ENCODE measurements at regions not wholly inside any gene's neighbourhood (a gene's known extent, or its start where the extent isn't known, plus 50 kb on each side); places are given as distances from the start of the nearest gene placed in this dataset.

DNA sequence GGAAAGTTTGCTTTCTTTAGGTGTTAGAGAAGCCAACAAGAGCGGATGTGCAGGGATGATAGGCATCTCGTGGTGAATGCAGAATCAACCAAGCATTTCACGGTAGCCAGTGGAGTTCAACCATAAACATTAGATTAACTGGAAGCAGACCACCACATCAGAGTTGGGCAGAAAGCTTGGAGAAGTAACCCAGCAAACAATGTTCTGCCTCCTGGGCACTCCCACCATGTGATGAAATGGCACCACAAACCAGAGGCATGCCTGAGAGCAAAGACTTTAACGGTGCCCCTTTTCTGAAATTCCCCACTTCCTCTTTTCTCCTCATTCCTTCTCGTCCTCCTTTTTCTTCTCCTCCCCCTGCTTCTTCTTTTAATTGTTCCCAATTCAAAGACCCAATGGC, 193.5 kb upstream of the ANKFN1 start:
- Histone ChIP-seq H3K9me2 (replicated peaks; ENCODE audit: insufficient read depth, low read length) (no peaks in the 10 kb centered on the region), H2AFZ (ENCODE audit: low read length) (no peak overlapping the region), H3K4me3 (ENCODE audit: low read length) (no peak overlapping the region), H3K36me3 (replicated peaks; ENCODE audit: insufficient read depth, low read length) (no peaks in the 10 kb centered on the region), H3K4me1 (ENCODE audit: low read length) (no peaks in the 10 kb centered on the region), H3K4me2 (ENCODE audit: low read depth, low read length) (no peak overlapping the region), H3K9ac (ENCODE audit: low read length) (no peak overlapping the region), H3K79me2 (ENCODE audit: low read length) (no peaks in the 10 kb centered on the region), H4K20me1 (ENCODE audit: insufficient read depth, low read length) (no peaks in the 10 kb centered on the region), H3K27ac (ENCODE audit: low read length) (no peak overlapping the region), H3K9me3 (replicated peaks; ENCODE audit: insufficient read depth, low read length) (no peaks in the 10 kb centered on the region), H3F3A (ENCODE audit: insufficient read depth, low read length) (no peaks in the 10 kb centered on the region), H3K27me3 (replicated peaks; ENCODE audit: insufficient read depth, low read length) (no peaks in the 10 kb centered on the region)
- TF ChIP-seq, protein P1, sequence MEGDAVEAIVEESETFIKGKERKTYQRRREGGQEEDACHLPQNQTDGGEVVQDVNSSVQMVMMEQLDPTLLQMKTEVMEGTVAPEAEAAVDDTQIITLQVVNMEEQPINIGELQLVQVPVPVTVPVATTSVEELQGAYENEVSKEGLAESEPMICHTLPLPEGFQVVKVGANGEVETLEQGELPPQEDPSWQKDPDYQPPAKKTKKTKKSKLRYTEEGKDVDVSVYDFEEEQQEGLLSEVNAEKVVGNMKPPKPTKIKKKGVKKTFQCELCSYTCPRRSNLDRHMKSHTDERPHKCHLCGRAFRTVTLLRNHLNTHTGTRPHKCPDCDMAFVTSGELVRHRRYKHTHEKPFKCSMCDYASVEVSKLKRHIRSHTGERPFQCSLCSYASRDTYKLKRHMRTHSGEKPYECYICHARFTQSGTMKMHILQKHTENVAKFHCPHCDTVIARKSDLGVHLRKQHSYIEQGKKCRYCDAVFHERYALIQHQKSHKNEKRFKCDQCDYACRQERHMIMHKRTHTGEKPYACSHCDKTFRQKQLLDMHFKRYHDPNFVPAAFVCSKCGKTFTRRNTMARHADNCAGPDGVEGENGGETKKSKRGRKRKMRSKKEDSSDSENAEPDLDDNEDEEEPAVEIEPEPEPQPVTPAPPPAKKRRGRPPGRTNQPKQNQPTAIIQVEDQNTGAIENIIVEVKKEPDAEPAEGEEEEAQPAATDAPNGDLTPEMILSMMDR (IDR thresholded peaks at IDR 0.05; ENCODE audit: low read length): no peak
- TF ChIP-seq EZH2 (optimal IDR thresholded peaks at IDR 0.05; ENCODE audit: low read depth, low read length) (no peak), EZH2phosphoT487 (IDR thresholded peaks at IDR 0.05; ENCODE audit: low read length) (no peak)
- DNase-seq: no peak

DNA sequence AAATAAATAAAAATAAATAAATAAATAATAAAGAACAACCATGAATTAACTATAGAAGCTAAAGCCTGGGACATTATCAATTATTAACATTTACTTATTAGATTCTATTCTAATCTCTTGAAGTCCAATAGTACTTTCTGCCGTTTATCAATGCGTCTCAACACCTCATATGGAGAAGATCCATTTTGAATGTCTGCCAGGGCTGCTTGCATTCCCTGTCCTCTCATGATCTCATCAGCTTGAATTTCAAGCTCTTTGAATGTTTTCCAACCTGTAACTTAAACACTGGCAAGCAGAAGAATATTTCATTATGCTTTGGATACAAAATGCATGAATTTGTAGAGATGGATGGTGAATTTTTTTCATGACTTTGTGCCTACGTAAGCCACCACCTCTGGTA, 191.9 kb upstream of the ANKFN1 start:
- no peaks in the 10 kb centered on the region for H3K9me3 ChIP-seq (replicated peaks; ENCODE audit: insufficient read depth, low read length)
- H3K4me3 ChIP-seq (ENCODE audit: low read length): no peak overlapping the region
- no peak for TF ChIP-seq EZH2 (optimal IDR thresholded peaks at IDR 0.05; ENCODE audit: low read depth, low read length)
- H3K36me3 ChIP-seq (replicated peaks; ENCODE audit: insufficient read depth, low read length): no peaks in the 10 kb centered on the region
- no peaks in the 10 kb centered on the region for H4K20me1 ChIP-seq (ENCODE audit: insufficient read depth, low read length)
- no peaks in the 10 kb centered on the region for H3K4me1 ChIP-seq (ENCODE audit: low read length)
- no peak overlapping the region for H3K4me2 ChIP-seq (ENCODE audit: low read depth, low read length)
- no peak overlapping the region for H3K9ac ChIP-seq (ENCODE audit: low read length)
- no peak for DNase-seq
- no peaks in the 10 kb centered on the region for H3K79me2 ChIP-seq (ENCODE audit: low read length)
- H3F3A ChIP-seq (ENCODE audit: insufficient read depth, low read length): no peaks in the 10 kb centered on the region
- no peak overlapping the region for H3K27ac ChIP-seq (ENCODE audit: low read length)
- H3K27me3 ChIP-seq (replicated peaks; ENCODE audit: insufficient read depth, low read length): no peaks in the 10 kb centered on the region
- no peaks in the 10 kb centered on the region for H3K9me2 ChIP-seq (replicated peaks; ENCODE audit: insufficient read depth, low read length)
- no peak overlapping the region for H2AFZ ChIP-seq (ENCODE audit: low read length)

GRCh38 chr17:55962951-55963401, 190.3 kb upstream of the ANKFN1 start:
- Histone ChIP-seq H3K4me2 (ENCODE audit: low read depth, low read length) (no peak overlapping the region), H3K9me3 (replicated peaks; ENCODE audit: insufficient read depth, low read length) (no peaks in the 10 kb centered on the region), H3K9me2 (replicated peaks; ENCODE audit: insufficient read depth, low read length) (no peaks in the 10 kb centered on the region), H3K27ac (ENCODE audit: low read length) (no peak overlapping the region), H3K9ac (ENCODE audit: low read length) (no peak overlapping the region), H3K4me1 (ENCODE audit: low read length) (no peaks in the 10 kb centered on the region), H3K4me3 (ENCODE audit: low read length) (no peak overlapping the region), H3K36me3 (replicated peaks; ENCODE audit: insufficient read depth, low read length) (no peaks in the 10 kb centered on the region), H4K20me1 (ENCODE audit: insufficient read depth, low read length) (no peaks in the 10 kb centered on the region), H2AFZ (ENCODE audit: low read length) (no peak overlapping the region), H3F3A (ENCODE audit: insufficient read depth, low read length) (no peaks in the 10 kb centered on the region), H3K79me2 (ENCODE audit: low read length) (no peaks in the 10 kb centered on the region), H3K27me3 (replicated peaks; ENCODE audit: insufficient read depth, low read length) (no peaks in the 10 kb centered on the region)
- TF ChIP-seq EZH2 (optimal IDR thresholded peaks at IDR 0.05; ENCODE audit: low read depth, low read length) (no peak), EZH2phosphoT487 (IDR thresholded peaks at IDR 0.05; ENCODE audit: low read length) (no peak)
- TF ChIP-seq, protein P1 (IDR thresholded peaks at IDR 0.05; ENCODE audit: low read length): no peak
- no peak for DNase-seq

GRCh38 chr17:55964191-55964590, 189.1 kb upstream of the ANKFN1 start:
- no peak for TF ChIP-seq EZH2phosphoT487 (IDR thresholded peaks at IDR 0.05; ENCODE audit: low read length)
- no peak for TF ChIP-seq EZH2 (optimal IDR thresholded peaks at IDR 0.05; ENCODE audit: low read depth, low read length)
- TF ChIP-seq, protein P1 (IDR thresholded peaks at IDR 0.05; ENCODE audit: low read length): no peak
- H3K9me3 ChIP-seq (replicated peaks; ENCODE audit: insufficient read depth, low read length): no peaks in the 10 kb centered on the region
- no peaks in the 10 kb centered on the region for H3K79me2 ChIP-seq (ENCODE audit: low read length)
- H3F3A ChIP-seq (ENCODE audit: insufficient read depth, low read length): no peaks in the 10 kb centered on the region
- H3K4me3 ChIP-seq (ENCODE audit: low read length): no peak overlapping the region
- H3K4me2 ChIP-seq (ENCODE audit: low read depth, low read length): no peak overlapping the region
- no peak overlapping the region for H3K27ac ChIP-seq (ENCODE audit: low read length)
- H4K20me1 ChIP-seq (ENCODE audit: insufficient read depth, low read length): no peaks in the 10 kb centered on the region
- H3K4me1 ChIP-seq (ENCODE audit: low read length): no peaks in the 10 kb centered on the region
- H3K9ac ChIP-seq (ENCODE audit: low read length): no peak overlapping the region
- no peaks in the 10 kb centered on the region for H3K36me3 ChIP-seq (replicated peaks; ENCODE audit: insufficient read depth, low read length)
- DNase-seq: no peak
- no peaks in the 10 kb centered on the region for H3K9me2 ChIP-seq (replicated peaks; ENCODE audit: insufficient read depth, low read length)
- no peaks in the 10 kb centered on the region for H3K27me3 ChIP-seq (replicated peaks; ENCODE audit: insufficient read depth, low read length)
- no peak overlapping the region for H2AFZ ChIP-seq (ENCODE audit: low read length)
